Hematopoietic multipotent progenitor cell treated with erythropoietin and hydrocortisone succinate and interleukin-3 and kit ligand, for 15 days (in vitro differentiated cells): ENCODE measurements at regions not wholly inside any gene's neighbourhood (a gene's known extent, or its start where the extent isn't known, plus 50 kb on each side); places are given as distances from the start of the nearest gene placed in this dataset.

Experiments used
- DNase-seq: peaks from one replicate; pipeline ENCODE4 v3.0.0-alpha.2; 2015; ENCODE audit warnings: low spot score

- DNase-seq: no peak
Observed at GRCh38 chr12:115758877-115759620, 518.4 kb downstream of the MED13L start.

GRCh38 chr12:115758183-115758582 lies 519.3 kb downstream of the MED13L start:
- no peak for DNase-seq

- DNase-seq: no peak
Observed at GRCh38 chr12:115756804-115757203, 520.7 kb downstream of the MED13L start.

GRCh38 chr12:115756271-115756670 lies 521.2 kb downstream of the MED13L start:
- DNase-seq: no peak

GRCh38 chr12:115755725-115756085 lies 521.8 kb downstream of the MED13L start:
- DNase-seq: no peak

- no peak for DNase-seq
Observed at GRCh38 chr12:115755061-115755724, 522.3 kb downstream of the MED13L start.

GRCh38 chr12:115752913-115753726 lies 524.4 kb downstream of the MED13L start:
- no peak for DNase-seq

- DNase-seq: no peak
Observed at GRCh38 chr12:115752156-115752555, 525.3 kb downstream of the MED13L start.

- DNase-seq: no peak
Observed at GRCh38 chr12:115750340-115750739, 527.2 kb downstream of the MED13L start.

- DNase-seq: no peak
Observed at GRCh38 chr12:115749071-115749841, 528.2 kb downstream of the MED13L start.

- DNase-seq: no peak
Observed at GRCh38 chr12:115740586-115741155, 536.8 kb downstream of the MED13L start.

- no peak for DNase-seq
Observed at GRCh38 chr12:115737895-115738294, 539.6 kb downstream of the MED13L start.

- DNase-seq: no peak
Observed at GRCh38 chr12:115736360-115736759, 541.1 kb downstream of the MED13L start.

GRCh38 chr12:115730975-115731541 lies 546.4 kb downstream of the MED13L start:
- no peak for DNase-seq

- DNase-seq: no peak
Observed at GRCh38 chr12:115726691-115727090, 550.8 kb downstream of the MED13L start.

GRCh38 chr12:115722181-115722580 lies 555.3 kb downstream of the MED13L start:
- no peak for DNase-seq

GRCh38 chr12:115716551-115716950 lies 560.9 kb downstream of the MED13L start:
- DNase-seq: no peak

GRCh38 chr12:115712676-115713075 lies 564.8 kb downstream of the MED13L start:
- no peak for DNase-seq

- no peak for DNase-seq
Observed at GRCh38 chr12:115710104-115710564, 567.4 kb downstream of the MED13L start.

GRCh38 chr12:115709540-115710011 lies 567.9 kb downstream of the MED13L start:
- no peak for DNase-seq

GRCh38 chr12:115708801-115709200 lies 568.7 kb downstream of the MED13L start:
- DNase-seq: no peak
